ENCODE measurements at regions not wholly inside any gene's neighbourhood (a gene's known extent, or its start where the extent isn't known, plus 50 kb on each side); places are given as distances from the start of the nearest gene placed in this dataset.
"Not testable (repeated sequence)": the region's sequence is repeated elsewhere in the genome, so short reads cannot be mapped to it uniquely, and the experiment has no call there.

DNA sequence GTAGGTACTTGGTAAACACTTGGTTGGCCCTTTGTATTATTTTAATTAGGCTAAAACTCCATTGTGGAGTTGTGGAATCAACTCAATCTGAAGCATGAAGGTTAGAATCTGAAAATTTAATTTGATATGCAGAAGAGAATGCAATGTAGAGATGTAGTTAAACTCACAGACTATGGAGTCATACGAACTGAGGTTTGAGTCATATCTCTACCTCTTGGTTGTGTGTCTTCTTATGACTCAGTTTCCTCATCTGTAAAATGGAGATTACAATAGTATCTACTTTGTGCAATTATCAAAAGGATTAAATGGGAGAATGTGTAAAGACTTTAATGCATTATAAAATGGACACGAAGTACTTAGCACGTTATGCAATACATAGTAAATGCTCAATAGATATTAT, 146.0 kb upstream of the IFNG-AS1 start:
- no peak for DNase-seq

DNA sequence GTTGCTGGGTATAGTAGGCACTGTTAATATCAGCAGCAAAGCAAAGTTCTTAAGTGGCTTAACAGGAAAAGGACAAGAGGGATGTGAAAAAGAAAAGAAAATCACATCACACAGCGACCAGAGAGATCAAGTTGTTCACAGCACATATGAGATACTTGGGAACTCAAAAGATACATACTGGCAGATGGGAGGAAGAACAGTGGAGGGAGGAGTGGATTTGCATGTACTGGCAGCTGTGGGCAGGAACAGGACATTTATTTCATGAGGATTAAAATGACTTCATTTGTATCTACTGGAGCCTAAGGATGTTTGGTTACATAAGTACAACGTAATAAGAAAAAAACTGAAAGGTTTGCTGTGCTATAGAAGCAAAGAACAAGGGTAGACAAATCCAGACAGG, 136.5 kb upstream of the IFNG-AS1 start:
- no peak for DNase-seq

DNA sequence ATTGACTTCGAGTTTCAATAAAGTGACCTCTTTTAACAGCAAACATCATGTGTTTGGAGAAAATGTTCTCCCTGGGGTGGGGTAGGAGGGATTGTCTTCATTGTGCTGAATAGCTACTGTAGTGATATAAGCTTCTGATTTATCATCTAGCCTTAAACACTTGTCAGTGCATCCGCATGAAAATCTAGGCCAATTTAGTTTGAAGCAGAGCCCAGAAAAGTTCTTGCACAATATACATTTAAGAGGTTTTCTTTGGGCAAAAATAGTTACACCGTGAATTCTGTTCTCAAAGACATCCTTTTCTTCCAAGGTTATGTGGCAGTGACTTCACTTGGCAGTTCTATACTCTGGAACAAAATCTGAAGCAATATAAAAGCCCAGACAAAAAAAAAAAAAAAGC, 136.0 kb upstream of the IFNG-AS1 start:
- peak; percentile 74 for DNase-seq

DNA sequence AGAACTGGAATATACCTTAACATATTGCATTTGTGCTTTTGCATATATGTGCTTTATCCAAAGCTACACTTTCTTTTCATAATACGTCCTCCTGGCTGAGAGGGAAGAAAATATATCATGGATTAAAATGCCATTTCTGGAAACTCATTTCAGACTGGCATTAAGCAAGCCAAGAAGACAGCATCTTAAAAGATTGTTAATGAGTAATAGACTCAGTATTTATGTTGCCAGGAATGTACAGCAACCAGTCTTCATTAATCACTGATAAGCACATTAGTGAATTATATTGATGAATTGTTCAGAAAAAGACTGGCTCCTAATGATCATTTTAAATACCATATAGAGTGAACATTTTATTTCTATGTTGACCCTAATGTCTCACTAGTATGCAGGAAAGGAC, 134.9 kb upstream of the IFNG-AS1 start:
- DNase-seq = peak; percentile 34

DNA sequence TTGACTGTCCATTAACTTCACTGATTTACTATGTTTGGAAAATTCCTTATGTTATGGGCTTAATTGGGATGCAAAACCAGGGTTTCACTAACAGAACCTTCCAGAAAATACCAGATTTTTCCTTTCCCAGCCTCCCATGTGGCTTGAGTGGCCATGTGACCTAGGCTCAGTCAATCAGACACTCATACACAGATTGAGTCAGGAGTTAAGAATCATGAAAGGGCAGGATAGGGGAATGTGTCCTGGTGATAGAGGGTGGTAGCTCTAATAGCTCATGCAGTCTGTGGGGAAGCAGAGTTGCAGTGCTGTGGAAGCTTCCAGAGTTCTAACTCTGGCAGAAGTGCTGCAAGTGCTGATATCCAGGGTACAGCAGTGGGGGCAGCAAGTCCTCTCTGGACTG, 134.1 kb upstream of the IFNG-AS1 start:
- peak; percentile 11 for DNase-seq

DNA sequence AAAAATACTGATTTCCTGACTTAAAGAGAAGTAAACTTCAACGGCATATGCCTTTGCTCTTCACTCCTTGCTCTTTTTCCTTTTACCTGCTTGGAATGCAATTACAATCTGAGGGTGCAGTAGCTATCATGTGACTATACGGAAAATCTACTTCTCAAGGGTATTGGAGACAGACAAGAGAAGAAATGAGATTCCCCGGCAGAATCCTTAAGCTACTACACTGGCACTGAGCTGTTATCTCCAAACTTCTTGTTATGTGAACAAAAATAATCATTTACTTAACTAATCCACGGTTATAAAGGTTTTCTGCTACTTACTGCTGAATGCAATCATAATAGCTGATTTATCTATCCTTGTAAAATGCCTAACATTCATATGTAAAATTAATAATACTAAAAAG, 118.0 kb upstream of the IFNG-AS1 start:
- DNase-seq = no peak

DNA sequence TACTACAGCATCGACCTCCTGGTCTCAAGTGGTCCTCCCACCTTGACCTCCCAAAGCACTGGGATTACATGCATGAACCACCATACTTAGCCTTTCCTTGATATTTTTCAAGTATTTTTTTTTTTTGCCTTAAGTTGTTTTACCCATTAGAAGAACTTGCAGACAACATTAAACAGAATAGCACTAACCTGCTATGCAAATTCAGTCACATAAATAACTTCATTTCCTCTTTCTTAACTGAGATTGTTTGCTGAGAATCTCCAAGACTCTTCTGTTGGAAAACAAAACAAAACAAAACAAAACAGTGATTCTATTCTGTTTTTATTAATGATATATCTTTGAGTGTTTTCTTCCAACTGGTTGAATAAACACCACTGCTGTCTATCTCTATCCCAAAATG, 115.9 kb upstream of the IFNG-AS1 start:
- DNase-seq = no peak

DNA sequence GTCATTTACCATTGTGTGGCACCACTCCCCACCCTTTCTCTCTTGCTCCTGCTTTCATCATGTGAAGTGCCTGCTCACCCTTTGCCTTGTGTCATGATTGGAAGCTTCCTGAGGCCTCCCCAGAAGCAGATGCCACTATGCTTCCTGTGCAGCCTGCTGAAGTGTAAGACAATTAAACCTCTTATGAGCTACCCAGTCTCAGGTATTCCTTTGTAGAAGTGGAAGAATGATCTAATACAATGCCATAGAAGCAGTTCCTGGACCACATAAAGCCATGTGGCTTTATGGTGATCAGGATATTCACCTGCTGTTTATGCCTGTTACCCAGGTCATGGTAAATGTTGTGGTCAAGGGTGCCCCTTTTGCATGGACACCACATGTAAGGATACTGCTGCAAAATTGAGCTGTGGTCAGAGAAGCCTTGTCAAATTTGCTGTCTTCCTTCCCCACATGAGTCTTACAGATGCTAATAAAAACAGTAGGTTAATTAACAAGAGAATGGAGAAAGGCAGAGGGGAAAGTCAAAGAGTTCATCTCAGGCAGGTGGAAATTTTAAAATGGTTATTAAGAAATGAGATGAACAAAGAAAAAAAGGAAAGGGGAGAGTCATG, 112.8 kb upstream of the IFNG-AS1 start:
- no peak for DNase-seq

DNA sequence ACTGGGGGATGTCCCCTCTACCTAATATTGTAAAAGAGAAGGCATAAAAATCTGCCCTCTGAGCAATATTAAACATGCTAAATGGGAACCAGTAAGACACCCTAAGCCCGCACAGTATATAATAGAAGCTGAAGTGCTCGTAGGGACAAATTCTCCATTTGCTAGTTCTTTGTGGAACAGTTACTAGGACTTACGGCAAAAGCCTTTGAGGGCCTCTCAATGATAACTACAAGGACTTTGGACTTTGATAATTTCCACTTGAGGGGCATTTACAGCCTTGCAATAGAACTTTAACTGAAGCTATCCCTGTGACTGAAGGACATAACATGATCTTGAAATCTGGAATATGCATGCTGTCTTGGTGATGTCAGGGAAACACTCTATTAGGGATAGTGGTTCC, 111.5 kb upstream of the IFNG-AS1 start:
- DNase-seq = no peak

DNA sequence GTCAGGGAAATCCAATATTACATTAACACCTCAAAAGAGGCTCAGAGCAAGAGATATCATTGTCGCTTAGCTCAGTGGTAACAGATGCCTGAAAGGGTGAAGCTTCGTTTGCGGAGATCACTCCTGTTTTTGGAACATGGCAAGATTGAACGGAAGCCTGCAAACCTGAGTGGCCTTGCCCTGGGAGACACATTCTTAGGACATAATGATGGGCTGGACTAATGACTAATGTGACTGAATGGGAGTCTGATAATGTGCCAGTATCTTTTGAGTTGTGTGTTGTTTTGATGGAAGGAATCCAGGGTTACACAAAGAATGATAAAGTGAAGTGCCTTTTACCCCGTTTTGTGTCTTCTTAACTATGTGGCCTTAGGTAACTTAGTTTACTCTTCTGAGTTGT, 109.3 kb upstream of the IFNG-AS1 start:
- DNase-seq = no peak

DNA sequence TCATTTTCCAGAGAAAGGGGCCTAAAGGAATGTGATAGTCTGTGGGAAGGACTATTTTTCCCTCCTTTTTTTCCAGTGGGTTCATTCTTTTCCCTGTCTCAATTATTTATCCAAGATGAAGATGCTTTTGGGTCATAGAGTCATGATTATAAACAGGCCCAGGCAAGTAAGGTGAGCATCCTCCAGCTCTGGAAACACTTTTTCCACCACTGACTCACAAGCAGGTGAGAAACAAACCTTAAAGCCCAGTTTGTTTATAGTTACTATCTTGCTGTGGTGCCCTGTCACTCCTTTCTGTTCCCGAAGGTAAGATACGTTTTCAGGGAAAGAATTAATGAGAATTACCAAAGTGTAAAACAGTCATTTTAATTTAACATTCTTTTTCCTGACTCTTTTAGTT, 107.7 kb upstream of the IFNG-AS1 start:
- DNase-seq = no peak

DNA sequence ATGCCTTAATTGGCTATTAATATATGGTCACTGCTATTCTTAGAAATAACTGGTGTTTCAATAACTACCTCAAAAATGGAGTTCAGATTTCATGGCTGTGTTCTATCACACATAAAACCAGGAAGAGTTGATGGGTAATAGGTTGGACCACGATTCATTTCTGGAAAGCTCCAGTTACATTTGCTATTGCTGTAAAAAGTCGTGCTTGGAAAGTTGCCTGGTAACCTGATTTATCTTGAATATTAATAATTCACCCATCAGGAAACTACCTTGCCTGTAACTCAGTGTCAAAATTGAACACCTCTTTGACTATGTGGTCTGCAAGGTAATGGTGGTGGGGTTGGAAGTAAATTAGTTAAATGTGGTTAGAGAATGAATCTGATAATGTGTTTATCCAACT, 104.7 kb upstream of the IFNG-AS1 start:
- DNase-seq = no peak

DNA sequence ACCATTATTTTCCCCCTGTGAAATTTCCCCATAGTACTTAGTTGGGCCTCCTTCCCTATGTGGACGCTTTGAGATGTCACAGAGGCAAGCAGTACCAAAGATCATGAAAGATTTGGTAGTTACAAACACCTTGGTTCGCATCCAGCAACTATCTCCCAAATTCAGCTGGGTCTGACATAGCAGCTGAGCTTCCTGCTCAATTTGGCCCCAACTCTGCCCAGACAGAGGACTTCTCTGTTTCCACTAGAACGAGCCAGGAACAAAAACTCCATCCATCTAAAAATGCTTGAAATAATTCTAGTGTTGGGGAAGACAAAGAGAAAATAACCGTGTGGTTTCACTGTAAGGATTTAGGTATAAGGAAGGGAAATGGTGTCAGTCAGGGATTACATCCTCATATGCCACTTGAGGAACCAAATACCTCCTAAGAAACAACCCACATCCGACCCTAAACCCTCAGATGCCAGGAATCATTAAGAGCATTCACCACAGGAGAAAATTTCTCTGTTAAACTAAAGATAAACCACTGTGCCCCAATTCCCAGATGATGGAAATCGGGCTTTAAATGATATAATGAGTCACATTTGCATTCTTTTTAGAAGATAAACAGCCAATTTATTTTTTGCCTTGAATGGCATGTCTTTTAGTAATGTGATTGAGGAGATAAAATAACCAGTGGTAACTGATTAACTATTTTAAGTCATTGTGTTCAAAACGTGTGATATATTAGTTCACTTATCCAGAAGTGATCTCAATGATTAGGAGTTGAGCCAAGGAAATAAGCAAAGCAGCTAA, 103.7 kb upstream of the IFNG-AS1 start:
- DNase-seq = peak; percentile 12

DNA sequence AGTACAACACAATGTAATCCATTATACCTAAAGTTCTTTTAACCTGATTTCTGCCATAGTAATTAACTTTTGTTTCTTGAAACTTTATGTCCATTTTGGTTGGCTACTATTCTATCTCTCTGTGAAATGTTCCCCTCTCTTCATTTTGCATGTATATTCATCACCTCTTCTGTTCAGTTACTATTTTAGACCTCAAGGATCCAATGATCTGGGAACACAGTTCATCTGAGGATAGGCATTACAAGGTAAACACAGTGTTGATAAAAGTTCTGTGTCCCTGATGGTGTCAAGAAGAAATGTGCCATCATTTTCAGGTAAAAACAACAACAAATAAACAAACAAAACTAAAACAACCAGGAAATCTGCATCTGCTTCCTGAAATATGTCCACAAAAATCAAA, 102.2 kb upstream of the IFNG-AS1 start:
- no peak for DNase-seq

DNA sequence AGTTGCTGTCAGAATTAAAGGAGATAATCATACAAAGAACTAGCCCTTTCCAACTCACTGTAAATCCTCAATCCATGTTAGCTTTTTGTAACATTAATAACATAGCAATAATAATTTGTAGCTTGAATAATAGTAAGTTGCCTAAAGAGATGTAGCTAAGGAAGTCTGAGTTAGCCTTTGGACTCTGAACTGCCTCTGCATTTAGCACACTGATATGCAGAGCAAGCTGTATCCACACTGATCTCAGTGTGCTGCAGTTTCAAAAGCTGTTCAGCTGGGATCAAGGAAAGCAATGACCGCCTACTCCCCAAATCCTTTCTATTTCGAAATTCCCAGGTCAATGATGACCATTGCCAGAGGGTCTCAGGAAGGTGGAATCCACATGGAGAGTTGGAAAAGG, 99.3 kb upstream of the IFNG-AS1 start:
- DNase-seq = no peak

DNA sequence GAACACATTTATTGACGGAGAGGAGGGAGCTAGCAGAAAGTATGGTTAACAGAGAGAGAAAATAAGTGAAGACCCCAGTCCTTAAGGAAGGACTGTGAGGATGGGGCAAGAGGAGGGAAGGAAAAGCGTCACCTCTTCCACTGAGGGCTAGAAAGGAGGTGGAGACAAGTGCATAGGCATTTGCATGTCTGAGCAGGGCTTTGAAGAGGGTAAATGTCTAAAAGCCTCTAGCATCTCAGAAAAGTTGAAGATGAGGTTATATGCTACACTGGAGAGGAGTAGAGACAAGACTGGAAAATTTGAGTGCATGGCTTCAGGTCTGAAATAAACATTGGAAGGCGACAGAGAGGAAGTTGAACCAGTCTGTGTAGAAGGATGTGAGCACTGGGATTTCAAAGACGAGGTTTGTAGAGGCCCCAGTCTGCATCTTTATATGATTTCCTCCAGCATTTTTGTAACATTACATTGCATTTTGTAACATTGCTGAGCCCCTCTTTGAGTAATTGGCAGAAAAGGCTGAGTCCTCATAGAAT, 98.5 kb upstream of the IFNG-AS1 start:
- DNase-seq = peak; percentile 14

DNA sequence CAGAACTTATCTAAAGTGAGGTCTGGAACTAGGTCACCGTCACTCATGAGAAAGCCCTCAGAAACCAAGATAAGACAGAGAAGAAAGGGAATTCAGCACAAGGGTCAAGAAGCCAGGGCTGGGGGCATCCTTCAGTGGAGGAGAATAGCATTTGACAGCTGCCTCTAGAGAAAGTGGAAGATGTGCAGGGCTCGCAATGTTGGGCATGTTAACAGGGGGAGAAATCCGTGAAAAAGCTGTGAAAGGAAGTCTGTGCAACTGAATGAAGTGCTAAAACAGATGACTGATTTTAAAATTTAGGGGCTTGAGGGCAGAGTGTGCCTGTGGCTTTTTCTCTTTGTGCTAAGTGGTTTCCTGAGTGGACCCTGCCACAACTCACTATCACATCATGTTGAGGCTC, 97.7 kb upstream of the IFNG-AS1 start:
- no peak for DNase-seq

DNA sequence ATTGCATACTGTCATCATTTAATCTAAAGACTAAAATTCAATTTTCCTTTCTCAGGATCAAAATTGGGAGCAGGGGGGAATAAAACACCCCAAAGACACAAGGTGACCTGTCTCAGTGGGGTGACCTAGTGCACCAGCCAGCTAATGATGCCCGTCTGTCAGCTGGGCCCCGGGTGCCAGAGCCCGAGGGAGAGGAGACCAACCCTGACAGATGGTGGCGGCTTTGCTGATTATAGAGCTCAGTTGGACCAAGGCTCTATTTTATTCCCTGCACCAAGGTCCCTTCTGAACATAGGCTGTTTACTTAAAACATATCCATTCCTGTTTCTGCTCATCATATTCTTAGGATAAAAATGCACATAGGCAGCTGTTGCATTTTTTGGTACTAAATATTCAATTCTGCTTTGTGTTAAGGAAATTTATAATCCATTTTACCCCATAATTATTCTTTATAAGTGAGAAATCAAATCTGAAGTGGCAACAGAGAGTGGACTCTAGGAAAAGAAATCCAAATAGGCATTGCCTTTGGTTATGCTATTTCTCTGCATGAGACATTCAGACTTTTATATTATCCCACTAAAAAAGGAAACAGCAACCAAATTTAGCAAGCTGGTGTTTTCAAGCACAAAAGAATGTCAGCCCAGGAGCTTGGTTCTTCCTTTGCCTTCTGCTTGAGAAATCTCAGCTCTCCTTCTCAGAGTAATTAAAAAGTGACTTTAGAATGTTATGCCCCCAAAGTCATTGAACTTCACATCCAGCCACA, 96.8 kb upstream of the IFNG-AS1 start:
- no peak for DNase-seq

DNA sequence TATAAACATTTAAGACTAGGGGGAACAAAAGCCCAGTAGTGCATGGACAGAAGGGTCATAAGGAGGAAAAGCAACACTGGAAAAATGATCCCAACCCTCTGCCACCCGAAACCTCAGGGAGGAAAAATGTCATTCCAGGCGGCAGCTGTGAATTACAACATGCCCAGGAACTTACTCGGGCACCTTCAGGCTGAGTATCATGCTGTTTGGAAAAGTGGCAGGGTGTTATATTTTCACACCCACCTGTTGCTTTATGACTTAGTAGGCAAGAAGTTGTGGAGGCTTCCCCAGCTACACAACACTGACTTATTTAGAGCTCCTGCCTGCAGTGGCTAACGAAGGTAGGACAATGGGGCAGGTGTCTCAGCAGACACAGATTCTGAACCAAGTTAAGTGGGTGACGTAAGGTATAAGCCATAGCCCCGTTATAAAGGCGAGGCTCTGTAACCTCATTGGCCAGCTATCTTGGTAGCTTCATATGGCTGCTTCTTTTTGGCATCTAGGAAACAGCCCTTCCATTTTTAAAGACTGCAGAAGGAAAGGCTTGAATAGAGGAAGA, 96.1 kb upstream of the IFNG-AS1 start:
- no peak for DNase-seq

DNA sequence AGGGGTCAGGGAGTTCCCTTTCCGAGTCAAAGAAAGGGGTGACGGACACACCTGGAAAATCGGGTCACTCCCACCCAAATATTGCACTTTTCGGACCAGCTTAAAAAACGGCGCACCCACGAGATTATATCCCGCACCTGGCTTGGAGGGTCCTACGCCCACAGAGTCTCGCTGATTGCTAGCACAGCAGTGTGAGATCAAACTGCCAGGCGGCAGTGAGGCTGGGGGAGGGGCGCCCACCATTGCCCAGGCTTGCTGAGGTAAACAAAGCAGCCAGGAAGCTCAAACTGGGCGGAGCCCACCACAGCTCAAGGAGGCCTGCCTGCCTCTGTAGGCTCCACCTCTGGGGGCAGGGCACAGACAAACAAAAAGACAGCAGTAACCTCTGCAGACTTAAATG, 88.8 kb upstream of the IFNG-AS1 start:
- DNase-seq = not testable (repeated sequence)

DNA sequence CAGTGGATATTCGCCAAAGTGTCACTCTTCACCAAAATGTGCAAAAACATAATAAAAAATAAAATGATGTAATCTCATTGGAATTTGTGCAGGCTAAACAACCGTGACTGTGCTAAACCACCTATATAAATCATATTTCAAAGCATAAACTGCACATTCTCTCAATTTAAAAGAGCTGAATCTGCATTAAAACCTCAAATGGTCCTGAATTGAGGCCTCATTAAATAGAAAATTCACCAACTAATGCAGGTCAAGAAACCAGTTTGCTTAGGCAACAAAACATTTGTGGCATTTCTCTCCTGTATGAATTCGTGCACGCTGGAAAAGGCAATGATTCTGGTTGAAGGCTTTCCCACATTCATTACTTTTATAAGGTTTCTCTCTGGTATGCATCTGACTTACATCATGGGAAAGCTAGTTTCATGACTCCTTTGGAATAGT, 80.1 kb upstream of the IFNG-AS1 start:
- peak; percentile 89 for DNase-seq

DNA sequence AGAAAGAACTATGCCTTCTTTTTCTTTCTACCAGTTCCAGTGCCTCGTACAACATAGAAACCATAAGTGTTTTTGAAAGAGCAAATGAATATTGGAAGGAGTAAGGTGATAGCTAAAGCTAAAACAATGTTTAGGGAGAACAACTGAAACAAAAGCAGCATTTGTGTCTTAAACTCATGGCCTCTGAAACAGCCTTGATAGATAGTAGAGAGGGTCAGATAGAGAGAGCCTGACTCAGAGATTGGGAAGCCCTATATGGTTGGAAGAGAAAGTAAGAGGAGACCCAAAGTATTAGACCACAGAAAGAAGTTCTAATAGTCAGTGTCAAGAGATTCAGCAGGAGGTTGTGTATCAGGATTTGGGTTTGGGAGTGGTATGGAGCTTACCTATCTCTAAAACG, 79.6 kb upstream of the IFNG-AS1 start:
- DNase-seq = peak; percentile 35
